Breast epithelium (tissue), 4 donors: ENCODE measurements at regions not wholly inside any gene's neighbourhood (a gene's known extent, or its start where the extent isn't known, plus 50 kb on each side); places are given as distances from the start of the nearest gene placed in this dataset.

Experiments
- DNase-seq, 2 donors: peaks; one replicate each; pipeline ENCODE4 v3.0.0-alpha.2; 2019; ENCODE audit warnings: low spot score in 2 of 2
- H3K27ac ChIP-seq, 2 donors: fragments of 200-600 bp; sonication (generic) in 1 of 2; one replicate each; pipeline ENCODE4 v1.5.1; 2016 to 2019; ENCODE audit warnings: mild to moderate bottlenecking in 1 of 2
- H3K27me3 ChIP-seq, 2 donors: fragments of 200-600 bp; sonication (generic) in 1 of 2; one replicate each; pipeline versions ENCODE4 v1.5.1 to v1.6.0; 2017 to 2019; ENCODE audit warnings: control low read depth in 1 of 2, mild to moderate bottlenecking in 1 of 2
- H3K36me3 ChIP-seq: fragments of 200-600 bp; one replicate; pipeline ENCODE4 v1.5.1; 2019
- H3K4me1 ChIP-seq, 2 donors: fragments of 200-600 bp; sonication (generic); one replicate each; pipeline ENCODE4 v1.5.1; 2016 to 2019; ENCODE audit warnings: control low read depth in 1 of 2
- H3K4me3 ChIP-seq, 3 donors: fragments of 200-600 bp; sonication (generic); 1 replicate in 2 of 3; 2 replicates in 1 of 3; pipeline ENCODE4 v1.5.1; 2016 to 2019; ENCODE audit warnings: mild to moderate bottlenecking in 3 of 3, moderate library complexity in 2 of 3
- H3K9me3 ChIP-seq, 2 donors: fragments of 200-600 bp; sonication (generic) in 1 of 2; one replicate each; pipeline ENCODE4 v1.5.1; 2016 to 2019; ENCODE audit warnings: control low read depth in 1 of 2
- CTCF ChIP-seq, 3 donors: fragments of 450-650 bp; IDR thresholded peaks; one replicate each; pipeline ENCODE4 v1.5.1; 2016 to 2017; ENCODE audit warnings: antibody characterized with exemption in 3 of 3, mild to moderate bottlenecking in 3 of 3, moderate library complexity in 3 of 3
- POLR2A ChIP-seq: fragments of 450-650 bp; IDR thresholded peaks from one replicate; pipeline ENCODE4 v1.6.1; 2016; ENCODE audit warnings: antibody characterized with exemption, mild to moderate bottlenecking, moderate library complexity
- POLR2AphosphoS5 ChIP-seq, 3 donors: sonication (generic); formaldehyde crosslinking; IDR thresholded peaks; one replicate each; pipeline ENCODE4 v1.6.1; 2017; ENCODE audit warnings: antibody characterized with exemption in 3 of 3
- intact Hi-C: fragments of 100-400 bp; cut with DNase I; formaldehyde crosslinking; loops from one replicate; pipeline ENCODE4 v1.15.1; 2023; ENCODE audit warnings: low total_unique reads

GRCh38 chr21:27045281-27045985 is 78.5 kb upstream of the ADAMTS5 start:
- Histone ChIP-seq H3K27ac (no peak overlapping the region), H3K4me1 (no peaks in the 10 kb centered on the region), H3K9me3 (no peaks in the 10 kb centered on the region), H3K27me3 (no peaks in the 10 kb centered on the region), H3K4me3 (no peak overlapping the region), H3K36me3 (no peaks in the 10 kb centered on the region)
- TF ChIP-seq POLR2AphosphoS5 (IDR thresholded peaks at IDR 0.05) (no peak), POLR2A (no peak), CTCF (IDR thresholded peaks at IDR 0.05) (no peak)
- DNase-seq: no peak
- intact Hi-C loops: no loop called here

- Histone ChIP-seq H3K27ac (no peak overlapping the region), H3K36me3 (no peaks in the 10 kb centered on the region), H3K4me3 (no peak overlapping the region), H3K9me3 (no peaks in the 10 kb centered on the region), H3K27me3 (no peaks in the 10 kb centered on the region), H3K4me1 (no peaks in the 10 kb centered on the region)
- DNase-seq: no peak
- intact Hi-C loops: no loop called here
- no peak for TF ChIP-seq POLR2A
- TF ChIP-seq CTCF (IDR thresholded peaks at IDR 0.05): no peak
- TF ChIP-seq POLR2AphosphoS5 (IDR thresholded peaks at IDR 0.05): no peak
Measured at GRCh38 chr21:27043377-27043776, 76.5 kb upstream of the ADAMTS5 start.

GRCh38 chr21:27040738-27041469 is 74.0 kb upstream of the ADAMTS5 start:
- no peaks in the 10 kb centered on the region for H3K36me3 ChIP-seq
- H3K4me1 ChIP-seq: no peaks in the 10 kb centered on the region
- H3K27me3 ChIP-seq: no peaks in the 10 kb centered on the region
- TF ChIP-seq POLR2AphosphoS5 (IDR thresholded peaks at IDR 0.05) (no peak), POLR2A (no peak), CTCF (IDR thresholded peaks at IDR 0.05) (no peak)
- no peak for DNase-seq
- intact Hi-C loops: no loop called here
- H3K27ac ChIP-seq: no peak overlapping the region
- no peaks in the 10 kb centered on the region for H3K9me3 ChIP-seq
- no peak overlapping the region for H3K4me3 ChIP-seq

GRCh38 chr21:27036736-27037301 is 69.9 kb upstream of the ADAMTS5 start:
- H3K4me1 ChIP-seq: no peaks in the 10 kb centered on the region
- no peak overlapping the region for H3K27ac ChIP-seq
- no peak for DNase-seq
- no peaks in the 10 kb centered on the region for H3K27me3 ChIP-seq
- H3K9me3 ChIP-seq: no peaks in the 10 kb centered on the region
- H3K36me3 ChIP-seq: no peaks in the 10 kb centered on the region
- intact Hi-C loops: no loop called here
- H3K4me3 ChIP-seq: no peak overlapping the region
- TF ChIP-seq POLR2A: no peak
- TF ChIP-seq POLR2AphosphoS5 (IDR thresholded peaks at IDR 0.05): no peak
- TF ChIP-seq CTCF (IDR thresholded peaks at IDR 0.05): no peak

GRCh38 chr21:27035791-27036190 is 68.9 kb upstream of the ADAMTS5 start:
- no peaks in the 10 kb centered on the region for H3K9me3 ChIP-seq
- no peaks in the 10 kb centered on the region for H3K4me1 ChIP-seq
- no peak overlapping the region for H3K27ac ChIP-seq
- no peaks in the 10 kb centered on the region for H3K27me3 ChIP-seq
- intact Hi-C loops: no loop called here
- no peaks in the 10 kb centered on the region for H3K36me3 ChIP-seq
- DNase-seq: no peak
- H3K4me3 ChIP-seq: no peak overlapping the region
- TF ChIP-seq CTCF (IDR thresholded peaks at IDR 0.05): no peak
- no peak for TF ChIP-seq POLR2A
- TF ChIP-seq POLR2AphosphoS5 (IDR thresholded peaks at IDR 0.05): no peak
